Cardiac muscle cell (in vitro differentiated cells and primary cell): ENCODE measurements at regions not wholly inside any gene's neighbourhood (a gene's known extent, or its start where the extent isn't known, plus 50 kb on each side); places are given as distances from the start of the nearest gene placed in this dataset.
A peak's percentile ranks its signal among the peaks of the same experiment; 100 is the strongest.

Experiments used
- DNase-seq, 2 donors: peaks; one replicate each; pipeline versions ENCODE4 v3.0.0 to v3.0.0-alpha.2; 2010 to 2017; ENCODE audit warnings: low read depth in 1 of 2, low spot score in 1 of 2
- H3K27ac ChIP-seq: fragments of 200-600 bp; sonication (generic); 2 replicates; pipeline ENCODE4 v1.5.1; 2016
- H3K27me3 ChIP-seq: fragments of 200-600 bp; sonication (generic); 2 replicates; pipeline ENCODE4 v1.6.0; 2016; ENCODE audit warnings: control low read depth
- H3K36me3 ChIP-seq: fragments of 200-600 bp; sonication (generic); 2 replicates; pipeline ENCODE4 v1.5.1; 2016; ENCODE audit warnings: control low read depth
- H3K4me1 ChIP-seq: fragments of 200-600 bp; sonication (generic); 2 replicates; pipeline ENCODE4 v1.8.1; 2017; ENCODE audit warnings: low read depth, mild to moderate bottlenecking, mixed run types
- H3K4me3 ChIP-seq: fragments of 200-600 bp; sonication (generic); 2 replicates; pipeline ENCODE4 v1.5.1; 2016; ENCODE audit warnings: mild to moderate bottlenecking
- H3K9me3 ChIP-seq: fragments of 200-600 bp; sonication (generic); 2 replicates; pipeline ENCODE4 v1.5.1; 2017; ENCODE audit warnings: low read depth, mild to moderate bottlenecking, control low read depth
- CTCF ChIP-seq: IDR thresholded peaks from 2 replicates; pipeline ENCODE4 v1.5.1; 2012; ENCODE audit warnings: low read depth, mild to moderate bottlenecking, low read length

- no peak for TF ChIP-seq CTCF
- no peaks in the 10 kb centered on the region for H3K4me1 ChIP-seq
- H3K27ac ChIP-seq = no peak overlapping the region
- no peaks in the 10 kb centered on the region for H3K27me3 ChIP-seq
- no peaks in the 10 kb centered on the region for H3K36me3 ChIP-seq
- H3K9me3 ChIP-seq = no peaks in the 10 kb centered on the region
- no peak overlapping the region for H3K4me3 ChIP-seq
- no peak for DNase-seq
These were observed 186.9 kb upstream of the CDYL start for GRCh38 chr6:4589295-4589694.

DNA sequence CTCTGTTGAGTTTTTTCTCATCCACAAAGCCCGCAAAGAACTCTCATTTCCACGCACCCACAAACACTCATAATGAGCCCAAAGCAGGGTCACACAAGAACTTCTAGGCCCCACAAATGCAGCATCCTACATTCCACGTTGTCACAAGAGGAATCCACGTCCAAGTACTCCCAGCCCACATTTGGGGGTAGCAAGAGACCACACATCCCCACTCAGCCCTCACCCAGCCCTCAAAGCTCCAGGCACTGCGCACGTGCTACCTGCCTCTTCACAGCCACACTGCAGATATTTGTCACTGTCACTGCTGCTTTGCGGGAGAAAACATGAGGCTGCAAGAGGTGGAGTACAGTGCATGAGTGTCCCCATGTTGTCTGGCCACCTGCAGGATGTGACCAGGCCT, 187.6 kb upstream of the CDYL start:
- H3K9me3 ChIP-seq = no peaks in the 10 kb centered on the region
- no peak for DNase-seq
- no peak for TF ChIP-seq CTCF
- no peaks in the 10 kb centered on the region for H3K4me1 ChIP-seq
- no peaks in the 10 kb centered on the region for H3K36me3 ChIP-seq
- H3K27ac ChIP-seq = no peak overlapping the region
- H3K4me3 ChIP-seq = no peak overlapping the region
- no peaks in the 10 kb centered on the region for H3K27me3 ChIP-seq

DNA sequence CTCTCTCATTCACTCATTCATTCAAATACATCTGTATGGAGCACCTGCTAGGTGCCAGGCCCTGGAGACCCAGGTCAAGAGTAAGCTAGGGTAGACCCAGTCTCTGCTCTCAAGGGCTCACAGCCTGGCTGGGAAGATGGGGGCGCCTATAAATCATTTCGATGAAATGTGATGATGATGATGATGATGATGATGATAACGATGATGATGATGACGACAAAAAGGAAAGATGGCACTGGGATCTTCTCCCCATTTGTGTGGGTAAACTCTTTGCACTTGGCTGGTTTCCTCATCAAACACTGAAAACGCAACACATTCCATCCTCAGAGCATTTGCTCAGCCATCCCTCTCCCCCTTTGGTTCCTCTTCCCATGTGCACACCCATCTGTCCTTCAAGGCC, 188.0 kb upstream of the CDYL start:
- H3K36me3 ChIP-seq = no peaks in the 10 kb centered on the region
- no peak overlapping the region for H3K27ac ChIP-seq
- H3K27me3 ChIP-seq = no peaks in the 10 kb centered on the region
- H3K9me3 ChIP-seq = no peaks in the 10 kb centered on the region
- no peaks in the 10 kb centered on the region for H3K4me1 ChIP-seq
- no peak for DNase-seq
- TF ChIP-seq CTCF = no peak
- H3K4me3 ChIP-seq = no peak overlapping the region

GRCh38 chr6:4587171-4587570, 189.0 kb upstream of the CDYL start:
- no peak overlapping the region for H3K4me3 ChIP-seq
- H3K27ac ChIP-seq = no peak overlapping the region
- no peaks in the 10 kb centered on the region for H3K4me1 ChIP-seq
- H3K9me3 ChIP-seq = no peaks in the 10 kb centered on the region
- no peak for TF ChIP-seq CTCF
- H3K27me3 ChIP-seq = no peaks in the 10 kb centered on the region
- peak in 1 of 2 donors; percentile 31 for DNase-seq
- H3K36me3 ChIP-seq = no peaks in the 10 kb centered on the region

DNA sequence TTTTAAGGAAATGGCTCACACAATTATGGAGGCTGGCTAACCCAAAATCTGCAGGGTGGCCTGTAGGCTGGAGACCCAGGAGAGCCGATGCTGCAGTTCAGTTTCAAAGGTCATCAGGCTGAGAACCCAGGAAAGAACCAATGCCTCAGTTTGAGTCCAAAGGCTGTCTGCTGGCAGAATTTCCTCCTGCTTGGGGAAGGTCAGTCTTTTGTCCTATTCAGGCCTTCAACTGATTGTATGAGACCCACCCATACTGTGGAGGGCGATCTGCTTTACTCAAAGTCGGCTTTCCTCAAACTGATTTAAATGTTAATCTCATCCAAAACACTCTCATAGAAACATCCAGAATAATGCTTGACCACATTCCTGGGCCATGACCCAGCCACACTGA, 189.7 kb upstream of the CDYL start:
- Histone ChIP-seq H3K36me3 (no peaks in the 10 kb centered on the region), H3K9me3 (no peaks in the 10 kb centered on the region), H3K27ac (no peak overlapping the region), H3K4me3 (no peak overlapping the region), H3K27me3 (no peaks in the 10 kb centered on the region), H3K4me1 (no peaks in the 10 kb centered on the region)
- no peak for DNase-seq
- no peak for TF ChIP-seq CTCF
